Hepatocyte (in vitro differentiated cells): ENCODE measurements at regions not wholly inside any gene's neighbourhood (a gene's known extent, or its start where the extent isn't known, plus 50 kb on each side); places are given as distances from the start of the nearest gene placed in this dataset.

ENCODE experiments used
- CTCF ChIP-seq: fragments of 200-600 bp; sonication (generic); IDR thresholded peaks from 2 replicates; pipeline ENCODE4 v1.5.1; 2016; ENCODE audit warnings: antibody characterized with exemption, mild to moderate bottlenecking; ENCODE audit not compliant: poor library complexity
- EZH2 ChIP-seq: fragments of 200-600 bp; sonication (generic); IDR thresholded peaks from 2 replicates; pipeline ENCODE4 v1.6.1; 2016; ENCODE audit warnings: antibody characterized with exemption, mild to moderate bottlenecking, borderline replicate concordance
- EZH2phosphoT487 ChIP-seq: fragments of 200-600 bp; sonication (generic); IDR thresholded peaks from one replicate; pipeline ENCODE4 v1.6.1; 2018; ENCODE audit warnings: antibody characterized with exemption, mild to moderate bottlenecking, low read depth, moderate library complexity; ENCODE audit not compliant: unreplicated experiment, severe bottlenecking

DNA sequence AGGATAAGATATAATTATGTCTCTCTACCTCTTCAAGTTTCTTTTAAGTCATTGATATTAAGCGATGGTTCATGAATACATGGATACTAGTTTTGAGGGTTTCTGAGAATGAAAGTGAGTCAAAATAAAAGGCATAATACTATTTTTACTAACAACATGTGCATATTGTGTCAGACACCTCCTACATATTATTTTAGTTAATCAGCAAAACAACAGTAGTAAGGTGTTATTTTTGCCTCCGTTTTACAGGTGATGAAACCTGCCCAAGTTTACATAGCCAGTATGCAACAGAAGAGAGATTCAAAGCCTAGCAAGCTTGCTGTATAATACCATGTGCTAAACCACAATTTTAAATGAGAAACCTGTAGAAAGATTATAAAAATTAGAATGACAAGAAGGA is 544.1 kb downstream of the EPHA5 start:
- no peak for TF ChIP-seq CTCF
- no peak for TF ChIP-seq EZH2phosphoT487
- TF ChIP-seq EZH2 = no peak
